ENCODE measurements at regions not wholly inside any gene's neighbourhood (a gene's known extent, or its start where the extent isn't known, plus 50 kb on each side); places are given as distances from the start of the nearest gene placed in this dataset.

- H3K27ac ChIP-seq = no peak overlapping the region
- no peak for DNase-seq
- peaks cover 0 to 3% (median 0%) of the 10 kb centered on the region in 7 donors for H3K27me3 ChIP-seq
- H3K9me3 ChIP-seq = no peaks in the 10 kb centered on the region
- H3K36me3 ChIP-seq = no peaks in the 10 kb centered on the region
- H3K4me1 ChIP-seq = no peaks in the 10 kb centered on the region
- intact Hi-C loops (cut with DNase I) = no loop called here
- ATAC-seq = no peak
- TF ChIP-seq, protein P1, sequence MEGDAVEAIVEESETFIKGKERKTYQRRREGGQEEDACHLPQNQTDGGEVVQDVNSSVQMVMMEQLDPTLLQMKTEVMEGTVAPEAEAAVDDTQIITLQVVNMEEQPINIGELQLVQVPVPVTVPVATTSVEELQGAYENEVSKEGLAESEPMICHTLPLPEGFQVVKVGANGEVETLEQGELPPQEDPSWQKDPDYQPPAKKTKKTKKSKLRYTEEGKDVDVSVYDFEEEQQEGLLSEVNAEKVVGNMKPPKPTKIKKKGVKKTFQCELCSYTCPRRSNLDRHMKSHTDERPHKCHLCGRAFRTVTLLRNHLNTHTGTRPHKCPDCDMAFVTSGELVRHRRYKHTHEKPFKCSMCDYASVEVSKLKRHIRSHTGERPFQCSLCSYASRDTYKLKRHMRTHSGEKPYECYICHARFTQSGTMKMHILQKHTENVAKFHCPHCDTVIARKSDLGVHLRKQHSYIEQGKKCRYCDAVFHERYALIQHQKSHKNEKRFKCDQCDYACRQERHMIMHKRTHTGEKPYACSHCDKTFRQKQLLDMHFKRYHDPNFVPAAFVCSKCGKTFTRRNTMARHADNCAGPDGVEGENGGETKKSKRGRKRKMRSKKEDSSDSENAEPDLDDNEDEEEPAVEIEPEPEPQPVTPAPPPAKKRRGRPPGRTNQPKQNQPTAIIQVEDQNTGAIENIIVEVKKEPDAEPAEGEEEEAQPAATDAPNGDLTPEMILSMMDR (IDR thresholded peaks at IDR 0.05) = no peak
- WGBS, 2 donors = 78 to 79% methylated on average over 4 of the region's 4 CpGs
- H3K4me3 ChIP-seq = no peak overlapping the region
These were observed 893.2 kb downstream of the BCL11A start for GRCh38 chr2:59660262-59660661.

GRCh38 chr2:59658906-59659635 lies 894.4 kb downstream of the BCL11A start:
- no peaks in the 10 kb centered on the region for H3K9me3 ChIP-seq
- no peak overlapping the region for H3K27ac ChIP-seq
- ATAC-seq (no peak), DNase-seq (no peak)
- peaks cover 0 to 3% (median 0%) of the 10 kb centered on the region in 7 donors for H3K27me3 ChIP-seq
- 68 to 74% methylated on average over 7 of the region's 7 CpGs for WGBS, 2 donors
- H3K36me3 ChIP-seq = no peaks in the 10 kb centered on the region
- H3K4me1 ChIP-seq = no peaks in the 10 kb centered on the region
- no peak overlapping the region for H3K4me3 ChIP-seq
- intact Hi-C loops (cut with DNase I) = no loop called here
- TF ChIP-seq, protein P1 (IDR thresholded peaks at IDR 0.05) = no peak

DNA sequence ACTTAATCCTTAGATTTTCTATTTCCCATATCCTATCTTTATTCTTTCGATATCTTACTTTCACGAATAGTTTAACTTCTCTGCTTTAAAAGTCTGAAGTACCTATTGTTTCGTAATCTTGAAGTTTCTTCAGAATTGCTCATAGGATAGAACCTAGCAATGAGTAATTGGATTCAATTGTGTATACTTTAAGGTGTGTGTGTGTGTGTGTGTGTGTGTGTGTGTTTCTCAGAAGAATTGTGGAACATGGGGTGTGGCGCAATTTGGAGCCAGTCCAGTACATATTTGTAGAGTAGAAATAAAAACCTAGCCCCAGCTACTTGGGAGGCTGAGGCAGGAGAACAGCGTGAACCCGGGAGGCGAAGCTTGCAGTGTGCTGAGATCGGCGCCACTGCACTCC lies 897.6 kb downstream of the BCL11A start:
- Histone ChIP-seq H3K27ac (no peak overlapping the region), H3K27me3 (no peaks in the 10 kb centered on the region), H3K4me1 (no peaks in the 10 kb centered on the region), H3K36me3 (no peaks in the 10 kb centered on the region), H3K9me3 (no peaks in the 10 kb centered on the region), H3K4me3 (no peak overlapping the region)
- no peak for DNase-seq
- TF ChIP-seq, protein P1 (IDR thresholded peaks at IDR 0.05) = no peak
- ATAC-seq = no peak
- intact Hi-C loops (cut with DNase I) = no loop called here
- 92 to 93% methylated on average over 9 of the region's 9 CpGs for WGBS, 2 donors

GRCh38 chr2:59654710-59655109 lies 898.7 kb downstream of the BCL11A start:
- DNase-seq (no peak), ATAC-seq (no peak)
- Histone ChIP-seq H3K36me3 (no peaks in the 10 kb centered on the region), H3K4me3 (no peak overlapping the region), H3K27me3 (no peaks in the 10 kb centered on the region), H3K27ac (no peak overlapping the region), H3K9me3 (no peaks in the 10 kb centered on the region), H3K4me1 (no peaks in the 10 kb centered on the region)
- WGBS, 2 donors = 48 to 65% methylated on average over 4 of the region's 4 CpGs
- TF ChIP-seq, protein P1 (IDR thresholded peaks at IDR 0.05) = no peak
- intact Hi-C loops (cut with DNase I) = no loop called here

Data from heart right ventricle (tissue), 16 donors.